Colonic mucosa (tissue), 4 donors: ENCODE measurements at regions not wholly inside any gene's neighbourhood (a gene's known extent, or its start where the extent isn't known, plus 50 kb on each side); places are given as distances from the start of the nearest gene placed in this dataset.

Experiments used
- DNase-seq: peaks from one replicate; pipeline ENCODE4 v3.0.0-alpha.2; 2020
- H3K27ac ChIP-seq: fragments of 200-600 bp; one replicate; pipeline ENCODE4 v1.8.0; 2021
- H3K27me3 ChIP-seq: fragments of 200-600 bp; one replicate; pipeline ENCODE4 v1.8.0; 2021
- H3K36me3 ChIP-seq: fragments of 200-600 bp; one replicate; pipeline ENCODE4 v1.8.0; 2021
- H3K4me1 ChIP-seq: fragments of 200-600 bp; one replicate; pipeline ENCODE4 v1.8.0; 2021; ENCODE audit warnings: mild to moderate bottlenecking
- H3K4me3 ChIP-seq: fragments of 200-600 bp; one replicate; pipeline ENCODE4 v1.8.0; 2021
- H3K9ac ChIP-seq, 2 donors: one replicate each; pipeline ENCODE4 v1.7.0; 2013; ENCODE audit warnings: control low read depth in 2 of 2, low read depth in 2 of 2, low read length in 2 of 2
- H3K9me3 ChIP-seq: fragments of 200-600 bp; one replicate; pipeline ENCODE4 v1.8.0; 2021
- CTCF ChIP-seq: fragments of 200-600 bp; IDR thresholded peaks from one replicate; pipeline ENCODE4 v1.8.0; 2022; ENCODE audit warnings: antibody characterized with exemption, mild to moderate bottlenecking
- intact Hi-C: fragments of 100-400 bp; cut with DNase I; formaldehyde crosslinking; loops from one replicate; pipeline ENCODE4 v1.14.1; 2022
- donor health status: healthy.
- donor health status: DM: no; HTN: no; CAD: no.
- donor health status: DM: no; HTN: no; CAD: no.

GRCh38 chr5:36363744-36364143 is 62.0 kb upstream of the RANBP3L start:
- DNase-seq, result no peak
- no peak overlapping the region for H3K27ac ChIP-seq
- no peak for TF ChIP-seq CTCF
- H3K27me3 ChIP-seq, result no peaks in the 10 kb centered on the region
- H3K9ac ChIP-seq, result no peak overlapping the region
- no peaks in the 10 kb centered on the region for H3K36me3 ChIP-seq
- no peaks in the 10 kb centered on the region for H3K9me3 ChIP-seq
- intact Hi-C loops, result no loop called here
- H3K4me3 ChIP-seq, result no peak overlapping the region
- no peaks in the 10 kb centered on the region for H3K4me1 ChIP-seq

GRCh38 chr5:36364473-36364872 is 62.8 kb upstream of the RANBP3L start:
- intact Hi-C loops, result no loop called here
- H3K27ac ChIP-seq, result no peak overlapping the region
- no peaks in the 10 kb centered on the region for H3K36me3 ChIP-seq
- no peak overlapping the region for H3K4me3 ChIP-seq
- H3K9me3 ChIP-seq, result no peaks in the 10 kb centered on the region
- no peak overlapping the region for H3K9ac ChIP-seq
- H3K4me1 ChIP-seq, result no peaks in the 10 kb centered on the region
- DNase-seq, result no peak
- no peak for TF ChIP-seq CTCF
- H3K27me3 ChIP-seq, result no peaks in the 10 kb centered on the region

- no peak overlapping the region for H3K4me3 ChIP-seq
- no peak overlapping the region for H3K9ac ChIP-seq
- no peak for DNase-seq
- H3K4me1 ChIP-seq, result no peaks in the 10 kb centered on the region
- TF ChIP-seq CTCF, result no peak
- no peaks in the 10 kb centered on the region for H3K9me3 ChIP-seq
- intact Hi-C loops, result no loop called here
- no peaks in the 10 kb centered on the region for H3K36me3 ChIP-seq
- H3K27ac ChIP-seq, result no peak overlapping the region
- H3K27me3 ChIP-seq, result no peaks in the 10 kb centered on the region
Measured at GRCh38 chr5:36365896-36366295, 64.2 kb upstream of the RANBP3L start.

GRCh38 chr5:36366883-36367282 is 65.2 kb upstream of the RANBP3L start:
- Histone ChIP-seq H3K9ac (no peak overlapping the region), H3K9me3 (no peaks in the 10 kb centered on the region), H3K27me3 (no peaks in the 10 kb centered on the region), H3K4me1 (no peaks in the 10 kb centered on the region), H3K27ac (no peak overlapping the region), H3K36me3 (no peaks in the 10 kb centered on the region), H3K4me3 (no peak overlapping the region)
- intact Hi-C loops, result no loop called here
- DNase-seq, result no peak
- no peak for TF ChIP-seq CTCF

GRCh38 chr5:36367524-36367923 is 65.8 kb upstream of the RANBP3L start:
- TF ChIP-seq CTCF, result no peak
- H3K4me1 ChIP-seq, result no peaks in the 10 kb centered on the region
- H3K4me3 ChIP-seq, result no peak overlapping the region
- no peak overlapping the region for H3K9ac ChIP-seq
- intact Hi-C loops, result no loop called here
- H3K27me3 ChIP-seq, result no peaks in the 10 kb centered on the region
- H3K9me3 ChIP-seq, result no peaks in the 10 kb centered on the region
- H3K36me3 ChIP-seq, result no peaks in the 10 kb centered on the region
- no peak for DNase-seq
- no peak overlapping the region for H3K27ac ChIP-seq

GRCh38 chr5:36369219-36369690 is 67.6 kb upstream of the RANBP3L start:
- Histone ChIP-seq H3K27me3 (no peaks in the 10 kb centered on the region), H3K4me3 (no peak overlapping the region), H3K27ac (no peak overlapping the region), H3K9ac (no peak overlapping the region), H3K4me1 (no peaks in the 10 kb centered on the region), H3K36me3 (no peaks in the 10 kb centered on the region), H3K9me3 (no peaks in the 10 kb centered on the region)
- no peak for TF ChIP-seq CTCF
- intact Hi-C loops, result no loop called here
- no peak for DNase-seq
